Tongue (tissue), 1 donor: ENCODE measurements at regions not wholly inside any gene's neighbourhood (a gene's known extent, or its start where the extent isn't known, plus 50 kb on each side); places are given as distances from the start of the nearest gene placed in this dataset.

Experiments used
- DNase-seq: peaks from one replicate; pipeline ENCODE4 v3.0.0-alpha.2; 2015

DNA sequence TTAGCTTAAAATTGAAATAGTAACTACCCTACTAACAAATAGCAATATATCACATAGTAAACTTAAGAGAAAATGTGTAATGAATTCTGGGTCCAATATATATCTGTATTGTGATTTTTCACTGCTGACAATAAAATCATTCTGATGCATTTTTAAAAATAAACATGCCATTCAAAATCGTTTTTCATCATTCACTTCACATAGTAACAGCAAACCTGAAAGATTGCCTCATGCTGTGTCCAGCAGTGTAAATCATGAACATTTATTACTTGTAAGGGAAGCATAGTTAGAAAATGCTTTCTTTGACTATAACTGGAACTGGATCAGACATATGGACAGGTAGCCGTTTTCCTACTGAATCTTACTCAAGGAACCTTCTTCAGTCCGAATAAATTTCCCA is 446.1 kb downstream of the UTRN start:
- DNase-seq = no peak

DNA sequence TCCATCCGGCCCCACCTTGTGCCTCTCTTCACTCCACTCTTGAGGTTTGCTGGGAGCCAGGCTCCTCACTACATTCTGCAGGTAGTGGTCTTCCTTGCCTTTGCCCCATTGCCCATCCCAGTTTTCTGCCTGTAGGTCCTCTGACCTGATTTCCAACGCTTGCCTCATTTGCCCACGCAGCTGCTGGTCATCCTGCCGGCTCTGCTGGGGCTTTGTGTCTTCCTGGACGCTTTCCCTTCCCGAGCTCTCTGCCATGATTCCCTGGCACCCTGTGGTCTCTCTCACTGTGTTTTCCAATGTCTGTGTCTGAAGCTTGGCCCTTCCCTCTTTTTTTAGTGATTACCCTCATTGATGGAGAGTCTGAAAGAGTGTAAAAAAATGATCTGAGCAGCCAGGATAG is 451.6 kb downstream of the UTRN start:
- no peak for DNase-seq

DNA sequence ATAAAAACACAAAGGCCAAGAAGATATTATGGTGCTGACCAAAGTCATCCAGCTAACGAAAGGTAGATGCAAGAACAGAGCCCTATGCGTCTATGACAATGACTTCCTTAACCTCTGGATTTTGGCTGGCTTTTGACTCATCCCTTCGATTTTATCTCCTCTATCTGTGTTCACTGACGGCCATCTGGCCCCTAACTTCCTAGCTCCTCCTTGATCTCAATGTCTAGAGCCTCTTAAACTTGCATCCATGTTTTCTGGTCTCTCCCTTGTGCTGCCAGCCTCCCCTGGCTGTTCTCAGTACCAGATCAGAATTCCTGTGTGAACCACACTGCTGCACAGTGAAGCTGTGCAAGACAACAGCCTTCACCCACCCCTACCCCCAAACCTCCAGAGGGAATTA is 452.9 kb downstream of the UTRN start:
- DNase-seq = no peak

DNA sequence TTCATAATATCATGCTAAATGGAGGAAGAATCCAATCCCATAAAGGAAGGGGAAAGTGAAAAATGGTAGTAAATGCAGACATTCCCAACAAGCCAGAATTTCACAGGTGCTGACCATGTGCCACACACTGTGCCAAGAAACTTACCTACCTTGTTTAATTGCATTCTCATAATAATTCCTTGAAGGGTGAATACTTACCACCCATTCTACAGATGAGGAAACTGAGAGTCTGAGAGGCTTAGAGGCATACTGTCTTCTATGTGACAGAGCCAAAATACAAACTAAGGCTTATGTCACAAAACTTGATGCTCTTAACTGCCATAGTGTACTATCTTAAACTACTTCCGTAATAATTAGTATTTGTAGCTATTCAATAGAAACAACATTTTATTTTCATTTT is 454.7 kb downstream of the UTRN start:
- no peak for DNase-seq

DNA sequence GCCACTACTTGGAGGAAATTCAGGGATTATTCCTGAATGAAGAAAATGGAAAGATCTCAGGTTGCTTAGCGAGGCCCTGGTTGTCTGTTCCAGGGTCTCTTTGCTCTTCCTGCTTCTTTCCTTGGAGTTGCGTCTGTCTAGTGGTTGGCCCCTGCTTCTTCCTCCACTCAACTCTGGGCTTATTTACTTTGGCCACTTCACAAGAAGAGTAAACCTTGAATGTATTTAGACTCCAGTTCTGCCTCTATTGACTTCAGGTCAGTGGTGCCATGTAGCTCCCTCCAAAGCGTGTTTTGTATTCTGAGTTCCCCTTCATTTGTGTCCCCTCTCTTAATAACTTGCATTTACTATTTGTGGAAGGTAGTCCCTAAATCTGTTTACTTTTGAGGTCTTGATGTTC is 456.5 kb downstream of the UTRN start:
- no peak for DNase-seq

DNA sequence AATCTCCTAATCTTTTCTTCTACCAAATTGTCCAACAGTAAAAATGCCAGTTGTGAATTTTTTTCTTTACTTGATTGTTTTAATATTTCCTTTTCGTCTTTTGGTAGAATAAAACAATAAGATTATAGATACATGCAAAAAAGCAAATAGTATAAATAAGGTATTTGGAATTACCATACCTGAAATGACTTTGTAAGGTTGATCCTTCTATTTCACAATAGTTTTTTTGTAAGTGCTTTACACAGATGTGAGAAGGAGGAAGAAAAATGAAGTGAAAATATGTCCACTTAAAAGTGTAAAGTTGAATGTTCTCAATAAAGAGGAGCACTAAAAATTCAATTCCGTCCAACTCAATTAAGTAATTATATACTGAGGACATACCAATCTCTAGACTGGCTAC is 457.6 kb downstream of the UTRN start:
- DNase-seq = no peak

DNA sequence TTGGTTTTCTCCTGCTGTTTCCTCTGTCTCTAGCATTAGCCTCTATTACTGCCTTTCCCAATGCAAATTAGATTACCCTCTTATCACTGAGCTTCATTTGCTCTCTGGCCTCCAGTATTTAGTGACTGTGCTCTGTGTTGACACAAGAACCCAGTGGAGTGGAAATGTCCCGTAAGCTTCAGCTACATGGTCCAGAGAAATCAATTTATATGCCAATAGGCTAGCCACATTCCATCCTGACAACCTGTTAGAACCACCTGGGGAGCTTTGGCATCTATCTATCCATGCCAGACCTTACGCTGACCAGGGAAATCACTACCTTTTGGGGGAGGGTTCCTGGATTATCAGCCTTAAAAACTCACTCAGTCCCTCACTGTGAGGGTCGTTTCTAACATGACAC is 459.6 kb downstream of the UTRN start:
- no peak for DNase-seq

DNA sequence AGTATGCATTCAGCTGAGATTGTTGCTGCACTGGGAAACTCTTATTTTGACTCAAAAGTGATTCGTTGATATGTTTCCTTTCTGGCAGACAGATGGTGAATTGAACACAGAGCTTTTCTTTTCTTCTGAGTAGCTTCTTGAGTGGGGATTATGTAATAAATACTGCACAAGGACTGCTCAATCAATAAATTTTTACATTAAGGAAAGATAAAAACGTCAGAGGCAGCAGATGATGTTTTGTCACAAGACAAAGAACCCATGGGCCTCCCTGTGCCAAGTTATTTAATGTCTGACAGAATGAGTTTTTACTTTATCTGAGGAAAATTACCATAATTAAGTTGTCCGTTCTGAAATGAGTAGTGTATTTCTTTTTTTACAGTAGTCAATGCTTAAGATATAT is 460.3 kb downstream of the UTRN start:
- DNase-seq = no peak

DNA sequence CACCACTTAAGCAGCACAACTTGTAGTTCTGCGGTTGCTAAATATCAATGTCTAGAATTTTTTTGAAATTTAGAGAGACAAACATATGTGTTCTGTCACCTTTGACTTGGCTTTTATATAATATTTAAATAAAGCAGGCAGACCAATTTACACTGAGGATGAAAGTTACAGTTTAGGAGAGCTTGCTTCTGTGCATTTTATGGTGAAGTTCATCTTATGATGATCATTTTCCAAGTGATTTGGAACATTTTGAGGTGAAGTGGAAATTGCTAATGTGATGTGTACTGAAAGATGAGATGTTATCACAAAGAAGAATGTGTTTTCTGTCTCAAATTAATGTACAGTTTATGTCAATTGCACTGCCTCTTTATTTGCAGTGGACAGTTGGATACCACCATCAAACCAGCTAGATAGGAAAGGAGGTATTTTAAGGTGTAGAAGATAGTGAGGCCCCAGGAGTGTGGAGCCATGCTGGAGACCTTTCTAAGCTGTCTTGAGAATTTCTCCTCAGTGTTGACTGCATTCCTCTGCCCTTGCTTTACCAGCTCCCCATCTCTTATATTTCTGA is 461.9 kb downstream of the UTRN start:
- DNase-seq = no peak

DNA sequence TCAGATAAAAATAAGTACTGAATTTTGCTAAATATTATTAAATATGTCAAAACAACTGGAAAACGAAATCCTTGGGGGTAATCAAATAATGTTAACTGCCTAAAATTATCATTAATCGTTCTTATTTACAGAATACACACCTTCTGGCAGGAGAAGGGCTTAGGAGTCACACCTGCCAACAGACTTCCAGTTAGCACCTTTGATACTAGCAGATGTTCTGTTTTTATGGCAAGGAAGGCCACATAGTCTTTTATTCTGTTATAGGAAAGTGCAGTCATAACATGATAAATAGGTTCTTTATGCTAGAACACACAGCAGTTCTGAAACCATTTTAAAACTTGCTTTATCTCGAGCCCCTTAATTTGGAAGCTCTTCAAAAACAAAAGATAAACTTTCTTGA is 464.1 kb downstream of the UTRN start:
- DNase-seq = no peak

DNA sequence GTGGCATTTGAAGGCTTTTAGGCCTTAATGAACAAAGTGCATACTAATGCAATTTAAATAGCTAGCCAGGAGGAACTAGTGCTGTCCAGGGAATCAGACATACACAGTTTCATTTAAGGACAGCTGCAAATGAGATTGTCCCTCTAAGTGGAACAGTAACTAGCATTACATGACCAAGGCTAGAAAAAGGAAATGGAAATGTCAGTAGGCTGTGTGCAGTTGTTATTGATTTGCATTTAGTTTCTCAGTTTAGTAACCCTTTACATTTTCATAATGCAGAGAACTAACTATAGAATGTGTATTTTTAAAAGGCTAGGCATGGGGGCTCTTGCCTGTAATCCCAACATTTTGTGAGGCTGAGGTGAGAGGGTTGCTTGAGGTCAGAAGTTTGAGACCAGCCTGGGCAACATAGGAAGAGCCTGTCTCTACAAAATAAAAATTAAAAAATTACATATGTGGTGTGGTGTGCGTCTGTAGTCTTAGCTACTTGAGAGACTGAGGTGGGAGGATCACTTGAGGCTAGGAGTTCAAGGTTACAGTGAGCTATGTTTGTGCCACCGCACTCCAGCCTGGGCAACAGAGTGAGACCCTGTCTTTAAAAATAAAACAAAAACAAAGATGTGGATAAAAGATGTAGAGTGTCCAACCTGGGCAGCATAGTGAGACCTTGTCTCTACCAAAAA is 468.0 kb downstream of the UTRN start:
- no peak for DNase-seq

DNA sequence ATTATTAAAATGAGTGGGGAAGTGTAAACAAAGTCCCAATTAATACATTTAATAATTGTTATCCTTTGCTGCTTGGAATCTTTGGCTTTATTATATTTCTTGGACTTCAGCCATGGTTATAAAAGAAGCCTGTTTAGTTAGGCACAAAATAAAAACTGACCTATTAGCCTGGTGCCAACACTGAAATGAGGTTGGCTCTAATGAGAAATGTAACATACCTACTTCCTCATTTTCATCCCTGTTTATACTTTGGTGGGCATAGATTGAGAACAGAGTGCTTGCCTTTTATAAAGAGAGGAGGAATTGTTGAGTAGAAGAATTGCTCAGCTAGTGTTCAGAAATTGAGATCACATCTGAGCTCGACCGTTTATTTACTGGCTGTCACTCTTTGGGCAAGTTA is 471.3 kb downstream of the UTRN start:
- DNase-seq = no peak

DNA sequence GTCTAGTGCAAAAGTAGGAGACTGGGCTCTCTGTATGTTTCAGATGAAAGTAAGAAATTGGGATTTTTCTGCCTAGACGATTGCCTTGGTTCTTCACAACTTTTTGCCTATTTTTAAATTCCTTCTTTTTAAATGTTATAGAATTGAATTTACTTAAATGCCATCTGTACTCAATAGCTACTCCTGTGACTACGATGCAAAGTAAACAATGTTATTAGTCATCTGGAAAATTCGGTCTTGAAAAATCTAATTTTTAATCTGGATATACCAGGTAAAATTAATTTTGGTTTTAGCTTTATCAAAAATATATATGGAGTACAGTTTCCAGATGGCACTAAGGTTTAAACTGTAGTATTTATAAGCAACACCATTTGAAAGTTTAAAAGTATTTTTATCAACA is 472.2 kb downstream of the UTRN start:
- no peak for DNase-seq

DNA sequence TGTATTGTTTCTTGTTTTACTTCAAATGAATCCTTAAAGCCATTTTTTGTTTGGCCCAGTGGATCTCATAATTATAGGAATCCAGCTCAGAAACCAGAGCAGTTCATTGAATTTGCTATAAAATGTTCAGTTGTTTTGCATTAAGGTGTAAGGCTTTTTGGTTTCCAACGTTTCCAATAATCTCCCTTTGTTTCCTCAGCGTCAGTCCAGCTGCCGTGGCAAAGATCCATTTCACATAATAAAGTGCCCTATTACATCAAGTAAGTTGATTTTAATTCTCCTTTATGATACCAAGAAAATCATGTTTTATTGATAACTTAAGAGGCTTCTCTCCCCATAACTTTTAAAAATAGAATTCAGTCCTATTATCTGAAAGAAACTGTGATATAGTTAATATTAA is 472.6 kb downstream of the UTRN start:
- DNase-seq = peak; percentile 15

DNA sequence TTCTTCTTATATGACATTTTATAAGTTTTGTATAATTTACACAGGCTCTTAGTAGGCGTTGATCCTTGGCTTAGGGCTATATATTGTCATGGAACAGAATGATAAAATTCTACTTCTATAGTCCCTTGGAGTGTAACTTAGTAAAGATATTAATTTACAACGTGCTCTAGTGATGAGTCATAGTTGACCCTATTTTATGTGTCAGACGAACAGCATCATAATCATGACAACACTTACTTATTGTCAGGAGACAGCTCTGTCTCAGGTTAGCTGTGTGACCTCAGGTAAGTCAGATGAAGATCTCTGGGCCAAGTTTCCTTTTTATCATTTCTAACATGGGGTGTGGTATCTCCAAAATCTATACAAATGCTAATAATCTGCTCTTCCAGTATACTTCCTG is 473.5 kb downstream of the UTRN start:
- no peak for DNase-seq

DNA sequence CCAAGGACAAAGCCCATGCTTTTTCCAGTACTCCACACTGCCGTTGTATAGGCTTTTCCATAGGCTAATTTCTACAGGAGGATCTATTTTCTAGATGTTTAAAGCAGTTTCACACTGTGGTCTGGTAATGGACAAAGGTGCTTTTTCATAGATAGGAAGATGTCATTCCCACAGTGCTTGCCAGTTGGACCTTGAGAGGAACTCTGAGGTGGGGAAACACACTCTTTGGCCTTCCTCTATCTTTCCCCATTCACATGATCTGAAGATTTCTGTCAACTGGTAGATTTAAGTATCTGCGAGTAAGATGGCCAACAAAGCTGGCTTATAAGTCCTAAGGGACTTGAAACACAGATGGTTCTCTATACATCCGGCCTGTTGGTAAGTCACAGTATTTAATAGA is 477.3 kb downstream of the UTRN start:
- DNase-seq = no peak

DNA sequence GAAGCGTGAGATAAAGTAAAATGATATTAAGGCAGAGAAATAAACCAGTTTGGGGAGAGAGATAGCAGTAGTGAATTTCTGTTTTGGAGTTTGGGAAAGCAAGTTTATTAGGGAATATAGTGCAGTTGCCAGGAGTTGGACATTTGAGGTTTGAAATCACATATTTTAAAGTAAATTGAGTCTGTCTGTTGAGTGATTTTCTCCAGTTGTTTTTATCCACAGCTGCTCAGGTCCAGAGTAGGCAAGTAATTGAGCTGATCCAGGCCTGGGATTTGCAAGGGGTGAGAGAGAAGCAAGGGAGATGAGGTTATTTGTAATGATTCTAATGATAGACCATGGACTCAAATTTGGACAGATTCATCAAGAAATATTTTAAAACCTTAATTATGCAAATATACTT is 481.9 kb downstream of the UTRN start:
- DNase-seq = peak; percentile 90

DNA sequence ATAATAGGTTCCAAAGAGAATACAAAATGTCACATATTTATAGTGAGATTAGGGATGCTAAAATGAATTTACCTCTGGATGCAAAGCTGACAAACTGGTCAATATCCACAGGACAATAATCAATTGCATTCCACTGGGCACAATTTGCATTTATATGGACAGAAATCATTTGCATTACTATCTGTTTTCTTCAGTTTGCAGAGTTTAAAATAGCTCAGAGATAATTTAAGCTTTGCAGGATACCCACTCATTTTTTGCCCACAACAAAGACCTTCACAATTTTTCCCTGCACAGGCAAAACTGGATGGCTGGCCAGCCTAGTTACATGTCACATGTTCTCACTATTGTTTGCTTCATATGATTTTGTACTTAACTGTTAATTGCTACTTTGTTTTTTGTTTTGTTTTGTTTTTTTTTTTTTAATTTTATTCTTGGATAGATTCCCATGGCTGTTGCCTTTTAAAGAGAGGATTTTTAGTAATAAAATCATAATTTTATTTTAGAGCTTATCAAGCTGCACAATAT is 483.5 kb downstream of the UTRN start:
- DNase-seq = peak; percentile 35

DNA sequence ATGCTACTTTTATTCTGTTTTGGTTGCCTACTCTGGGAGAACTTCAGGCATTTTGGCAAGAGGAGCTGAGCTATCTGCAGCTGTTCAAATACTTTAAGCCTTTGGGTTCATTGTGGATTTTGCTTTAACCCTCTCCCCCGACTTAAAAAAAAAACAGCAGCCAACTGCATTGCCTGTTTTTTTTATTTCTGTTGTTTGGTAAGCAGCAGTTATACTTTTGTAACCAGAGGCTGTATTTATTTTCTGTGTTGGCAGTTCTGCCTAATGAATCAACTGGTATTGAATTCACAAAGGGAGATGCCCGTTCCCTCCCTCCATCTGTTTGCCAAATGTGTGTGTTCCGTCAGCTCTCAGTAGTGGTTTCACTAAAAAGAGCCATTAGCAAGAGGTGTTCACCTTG is 484.0 kb downstream of the UTRN start:
- DNase-seq = peak; percentile 91

DNA sequence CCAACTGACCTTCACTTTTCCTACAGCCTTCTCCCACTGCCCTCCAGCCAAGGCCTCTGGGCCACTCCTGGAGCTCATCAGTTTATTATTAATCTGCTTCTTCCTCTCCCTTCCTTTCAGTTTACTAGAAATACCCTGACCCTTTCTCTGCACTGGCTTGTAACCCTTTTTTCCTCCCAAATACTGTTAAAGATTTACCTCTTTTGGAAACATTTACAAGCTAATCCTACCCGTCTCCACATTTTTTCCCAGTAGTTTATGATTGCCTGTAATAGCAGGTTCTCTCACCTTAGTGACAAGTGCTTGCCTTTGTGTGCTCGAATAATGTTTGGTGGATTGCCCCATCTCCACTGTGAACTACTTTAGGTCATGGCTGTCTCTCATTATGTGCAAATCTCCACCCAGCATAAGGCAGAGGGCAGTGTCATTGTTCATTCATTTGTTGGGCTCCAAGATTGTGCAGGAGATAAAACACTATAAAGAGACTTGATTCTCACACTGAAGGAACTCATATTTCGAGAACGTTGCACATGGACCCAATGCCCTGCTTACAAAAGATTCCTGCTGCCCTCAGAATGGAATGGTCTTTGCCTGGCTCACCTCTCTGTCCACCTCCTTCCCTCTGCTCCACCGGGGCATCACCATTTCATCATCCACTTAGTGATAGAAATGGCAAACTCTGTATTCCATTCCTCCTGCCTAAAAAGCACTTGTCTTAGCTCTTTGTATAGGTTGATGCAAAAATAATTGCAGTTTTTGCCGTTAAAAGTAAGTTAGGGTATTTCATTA is 491.1 kb downstream of the UTRN start:
- DNase-seq = no peak

DNA sequence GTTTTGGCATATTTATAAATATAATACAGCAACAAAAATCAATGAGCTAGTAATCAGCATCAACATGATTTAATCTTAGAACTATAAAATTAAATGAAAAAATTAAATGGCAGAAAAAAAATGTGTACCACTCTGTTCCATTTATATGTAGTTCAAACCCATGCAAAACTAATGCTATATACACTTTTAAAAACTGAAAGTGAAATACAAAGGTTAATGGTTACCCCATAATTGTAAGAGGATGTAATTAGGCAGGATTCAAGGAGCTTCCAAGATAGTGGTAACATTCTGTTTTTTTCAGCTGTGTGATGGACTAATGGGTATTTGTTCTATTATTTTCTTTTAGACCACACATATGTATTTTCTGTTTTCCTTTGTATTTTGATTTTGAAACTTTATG is 492.1 kb downstream of the UTRN start:
- DNase-seq = no peak

DNA sequence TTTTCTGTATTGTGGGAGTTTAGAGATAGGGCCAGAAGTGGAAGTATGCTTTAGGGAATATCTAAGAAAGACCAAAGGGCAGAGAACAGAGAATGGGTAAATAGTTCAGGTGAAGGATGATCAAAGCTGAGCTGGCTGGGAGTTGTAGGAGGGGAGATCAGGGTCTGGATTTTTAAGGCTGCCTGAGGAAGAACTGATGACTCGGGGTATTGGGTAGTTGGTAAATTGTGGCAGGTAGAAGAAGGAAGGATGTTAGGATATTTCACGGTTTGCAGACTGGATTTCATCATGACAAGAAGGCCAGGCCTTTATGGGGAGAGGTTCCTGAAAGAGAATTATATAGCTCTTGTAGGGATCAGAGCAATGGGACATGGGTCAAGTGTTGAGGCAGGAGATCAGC is 492.9 kb downstream of the UTRN start:
- no peak for DNase-seq

DNA sequence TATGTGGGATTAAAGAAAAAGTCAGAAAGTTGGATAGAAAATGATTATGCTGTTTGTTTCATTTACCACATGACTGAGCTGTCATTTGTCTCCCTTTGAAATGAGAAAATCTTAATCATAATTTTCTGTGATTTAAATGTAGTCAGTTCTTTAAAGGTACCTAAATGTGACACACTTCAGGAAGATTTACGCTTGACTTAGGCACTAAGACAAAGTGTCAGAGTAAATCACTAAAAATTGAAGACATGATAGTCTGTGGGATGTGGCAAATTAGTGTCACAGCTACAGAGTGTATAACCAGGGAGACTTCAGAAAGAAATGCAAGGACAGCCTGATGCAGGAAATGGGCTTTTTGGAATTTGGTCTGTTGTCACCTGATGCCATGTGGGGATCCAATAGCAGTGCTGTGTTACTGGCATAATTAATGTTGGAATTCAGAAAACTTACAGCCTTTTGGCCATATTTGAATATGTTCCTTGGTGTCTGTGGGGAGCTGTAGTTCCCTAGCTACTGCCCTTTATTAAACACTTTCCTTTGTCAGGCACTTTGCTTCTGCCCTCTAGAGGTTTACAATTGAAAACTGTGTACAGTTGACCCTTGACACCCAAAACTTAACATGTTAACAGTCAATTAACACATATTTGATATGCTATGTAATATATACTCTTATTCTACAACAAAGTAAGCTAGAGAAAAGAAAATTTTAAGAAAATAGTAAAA is 493.8 kb downstream of the UTRN start:
- DNase-seq = no peak
